ENCODE measurements at regions not wholly inside any gene's neighbourhood (a gene's known extent, or its start where the extent isn't known, plus 50 kb on each side); places are given as distances from the start of the nearest gene placed in this dataset.

DNA sequence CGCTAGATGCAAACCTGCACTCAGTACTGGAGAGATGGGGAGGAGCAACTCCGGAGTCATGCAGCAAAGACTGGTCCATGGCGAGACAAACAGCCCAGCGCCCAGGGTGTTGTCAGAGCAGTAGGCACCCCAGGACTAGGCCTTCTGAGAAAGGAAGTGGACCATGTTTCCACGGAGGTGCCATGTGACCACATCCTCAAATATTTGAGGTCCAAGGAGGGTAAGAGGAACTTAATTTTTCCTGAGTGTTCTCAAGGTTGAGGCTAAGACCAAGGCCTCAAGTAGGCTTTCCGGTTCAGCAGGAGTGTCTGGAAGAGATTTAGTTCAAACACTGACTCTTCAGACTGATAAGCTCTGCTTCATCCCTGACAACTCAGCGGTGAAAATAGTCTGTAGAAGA, 186.2 kb downstream of the RHOU start:
- TF ChIP-seq, protein P1, sequence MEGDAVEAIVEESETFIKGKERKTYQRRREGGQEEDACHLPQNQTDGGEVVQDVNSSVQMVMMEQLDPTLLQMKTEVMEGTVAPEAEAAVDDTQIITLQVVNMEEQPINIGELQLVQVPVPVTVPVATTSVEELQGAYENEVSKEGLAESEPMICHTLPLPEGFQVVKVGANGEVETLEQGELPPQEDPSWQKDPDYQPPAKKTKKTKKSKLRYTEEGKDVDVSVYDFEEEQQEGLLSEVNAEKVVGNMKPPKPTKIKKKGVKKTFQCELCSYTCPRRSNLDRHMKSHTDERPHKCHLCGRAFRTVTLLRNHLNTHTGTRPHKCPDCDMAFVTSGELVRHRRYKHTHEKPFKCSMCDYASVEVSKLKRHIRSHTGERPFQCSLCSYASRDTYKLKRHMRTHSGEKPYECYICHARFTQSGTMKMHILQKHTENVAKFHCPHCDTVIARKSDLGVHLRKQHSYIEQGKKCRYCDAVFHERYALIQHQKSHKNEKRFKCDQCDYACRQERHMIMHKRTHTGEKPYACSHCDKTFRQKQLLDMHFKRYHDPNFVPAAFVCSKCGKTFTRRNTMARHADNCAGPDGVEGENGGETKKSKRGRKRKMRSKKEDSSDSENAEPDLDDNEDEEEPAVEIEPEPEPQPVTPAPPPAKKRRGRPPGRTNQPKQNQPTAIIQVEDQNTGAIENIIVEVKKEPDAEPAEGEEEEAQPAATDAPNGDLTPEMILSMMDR (IDR thresholded peaks at IDR 0.05), result no peak
- H3K4me3 ChIP-seq, result no peak overlapping the region
- no peaks in the 10 kb centered on the region for H3K36me3 ChIP-seq
- intact Hi-C loops (cut with DNase I), result no loop called here
- ATAC-seq, result peak; percentile 85 to 93
- peaks cover 15% of the 10 kb centered on the region for H3K4me1 ChIP-seq
- H3K9me3 ChIP-seq, result no peaks in the 10 kb centered on the region
- peak; percentile 62 for DNase-seq
- no peaks in the 10 kb centered on the region for H3K27me3 ChIP-seq (ENCODE audit: low read depth)
- peak overlapping the region; percentile 18 for H3K27ac ChIP-seq

DNA sequence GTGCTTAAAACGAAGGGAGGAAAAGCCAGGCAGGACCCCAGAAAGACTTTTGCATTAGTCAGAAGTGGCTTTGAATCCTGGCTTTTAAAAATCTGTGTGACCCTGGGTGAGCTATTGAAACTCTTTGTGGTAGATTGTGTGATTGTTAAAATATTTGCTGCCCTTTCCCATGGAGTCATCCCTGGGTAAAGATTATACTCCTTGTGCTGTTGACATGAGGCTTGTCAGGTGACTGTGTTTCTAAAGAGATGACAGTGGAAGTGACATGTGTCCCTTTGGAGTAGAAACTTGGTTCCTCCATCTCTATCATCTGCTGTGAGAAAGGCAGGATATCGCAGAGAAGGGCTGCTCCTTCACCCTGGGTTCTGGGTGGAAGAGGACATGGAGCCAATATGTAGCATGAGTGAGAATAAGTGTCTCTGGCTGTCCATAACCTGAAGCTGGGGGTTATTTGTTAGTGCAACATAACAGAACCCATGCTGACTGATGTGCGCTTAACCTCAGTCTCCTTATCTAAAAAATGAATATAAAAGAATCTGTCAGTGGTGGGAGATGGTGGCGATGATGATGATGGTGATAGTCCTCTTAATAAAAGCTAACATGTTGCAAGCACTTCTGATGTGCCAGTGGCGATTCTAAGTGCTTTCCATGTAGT, 187.6 kb downstream of the RHOU start:
- Histone ChIP-seq H3K4me3 (no peak overlapping the region), H3K36me3 (no peaks in the 10 kb centered on the region), H3K9me3 (no peaks in the 10 kb centered on the region), H3K27me3 (ENCODE audit: low read depth) (no peaks in the 10 kb centered on the region), H3K4me1 (peaks cover 15% of the 10 kb centered on the region), H3K27ac (no peak overlapping the region)
- DNase-seq (no peak), ATAC-seq (no peak)
- intact Hi-C loops (cut with DNase I), result no loop called here
- TF ChIP-seq, protein P1 (IDR thresholded peaks at IDR 0.05), result no peak

DNA sequence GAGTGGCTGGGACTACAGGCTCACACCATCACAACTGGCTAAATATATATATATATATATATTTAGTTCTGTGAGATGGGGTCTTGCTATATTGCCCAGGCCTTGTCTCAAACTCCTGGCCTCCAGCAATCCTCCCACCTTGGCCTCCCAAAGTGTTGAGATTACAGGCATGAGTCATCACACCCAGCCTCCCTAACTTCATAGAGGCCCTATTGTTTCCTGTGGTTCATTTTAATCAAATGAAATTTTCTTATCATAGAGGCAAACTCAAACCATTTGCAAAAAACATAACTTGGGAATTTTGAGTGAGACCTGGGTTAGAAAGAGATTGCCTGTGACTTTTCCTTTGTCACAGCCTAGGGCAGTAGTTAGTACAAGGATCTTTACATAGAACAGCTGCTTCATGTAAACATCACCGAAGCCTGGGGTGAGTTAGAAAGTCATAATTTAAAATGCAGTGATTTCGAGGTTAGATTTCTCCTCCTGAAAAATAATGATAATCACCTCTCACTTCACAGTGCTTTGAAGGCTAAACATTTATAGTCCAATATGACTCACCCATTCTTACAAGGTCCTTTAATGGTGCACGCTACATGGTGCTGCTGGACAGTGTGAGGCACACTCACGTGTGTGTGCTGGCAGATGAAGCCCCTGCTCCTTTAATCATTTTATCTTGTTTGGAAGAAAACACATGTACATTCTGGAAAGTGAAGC, 188.9 kb downstream of the RHOU start:
- intact Hi-C loops (cut with DNase I), result no loop called here
- DNase-seq (no peak), ATAC-seq (no peak)
- H3K9me3 ChIP-seq, result no peaks in the 10 kb centered on the region
- no peaks in the 10 kb centered on the region for H3K36me3 ChIP-seq
- TF ChIP-seq, protein P1 (IDR thresholded peaks at IDR 0.05), result no peak
- no peaks in the 10 kb centered on the region for H3K27me3 ChIP-seq (ENCODE audit: low read depth)
- no peak overlapping the region for H3K27ac ChIP-seq
- peaks cover 15% of the 10 kb centered on the region for H3K4me1 ChIP-seq
- no peak overlapping the region for H3K4me3 ChIP-seq

DNA sequence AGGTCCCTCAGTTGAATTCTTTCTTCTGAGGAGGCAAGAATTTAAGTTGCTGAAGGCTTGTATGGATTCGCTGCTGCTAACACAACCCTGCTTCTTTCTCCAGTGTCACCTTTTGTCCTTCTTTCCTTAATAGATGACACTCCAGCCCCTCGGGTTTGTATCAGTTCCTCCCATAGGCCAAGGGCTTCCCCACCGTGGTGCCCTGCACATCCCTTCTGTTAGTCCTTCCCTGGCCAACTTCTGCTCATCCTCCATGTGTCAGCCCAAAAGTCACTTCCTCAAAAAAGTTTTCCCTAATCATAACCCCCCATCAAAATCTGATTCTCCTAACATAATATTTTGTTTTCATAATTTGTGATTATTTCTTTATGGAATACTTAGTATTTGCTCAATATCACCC, 190.4 kb downstream of the RHOU start:
- Histone ChIP-seq H3K27me3 (ENCODE audit: low read depth) (no peaks in the 10 kb centered on the region), H3K4me3 (no peak overlapping the region), H3K4me1 (peaks cover 15% of the 10 kb centered on the region), H3K9me3 (no peaks in the 10 kb centered on the region), H3K27ac (no peak overlapping the region), H3K36me3 (no peaks in the 10 kb centered on the region)
- DNase-seq (no peak), ATAC-seq (no peak)
- intact Hi-C loops (cut with DNase I), result no loop called here
- TF ChIP-seq, protein P1 (IDR thresholded peaks at IDR 0.05), result no peak

DNA sequence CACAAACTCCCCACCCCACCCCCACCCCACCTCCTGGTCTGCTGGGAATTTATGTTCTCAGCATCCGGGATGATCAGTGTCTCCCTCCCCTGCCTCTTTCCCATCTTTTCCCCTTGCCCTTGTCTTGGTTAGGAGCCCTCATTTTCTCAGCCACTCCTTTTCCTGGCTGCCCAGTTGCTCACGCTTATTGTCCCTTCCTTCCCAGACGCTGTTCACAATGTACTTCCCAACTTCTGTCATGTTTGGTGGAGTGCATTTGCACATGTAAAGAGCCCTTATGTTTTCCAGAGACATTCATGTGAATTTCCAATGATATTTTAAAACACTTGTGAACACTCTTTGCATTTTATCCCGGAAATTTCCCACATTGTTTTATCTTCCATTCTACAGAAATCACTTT, 192.1 kb downstream of the RHOU start:
- Histone ChIP-seq H3K27me3 (ENCODE audit: low read depth) (no peaks in the 10 kb centered on the region), H3K4me1 (no peaks in the 10 kb centered on the region), H3K36me3 (no peaks in the 10 kb centered on the region), H3K4me3 (no peak overlapping the region), H3K9me3 (no peaks in the 10 kb centered on the region), H3K27ac (no peak overlapping the region)
- TF ChIP-seq, protein P1 (IDR thresholded peaks at IDR 0.05), result no peak
- ATAC-seq, result no peak
- intact Hi-C loops (cut with DNase I), result no loop called here
- DNase-seq, result no peak

Measured in lower lobe of right lung (tissue), 2 donors.